H9 (cell line): ENCODE measurements at regions not wholly inside any gene's neighbourhood (a gene's known extent, or its start where the extent isn't known, plus 50 kb on each side); places are given as distances from the start of the nearest gene placed in this dataset.

Source experiments
- DNase-seq: peaks from one replicate; pipeline ENCODE4 v3.0.0-alpha.2; 2017
- H2AFZ ChIP-seq: one replicate; pipeline ENCODE4 v1.6.1; 2013; ENCODE audit warnings: mild to moderate bottlenecking, low read length, control low read depth, moderate library complexity
- H2AK5ac ChIP-seq: 2 replicates; pipeline ENCODE4 v1.6.1; 2013; ENCODE audit warnings: low read length, control low read depth, mixed read lengths; ENCODE audit not compliant: insufficient read length
- H2BK120ac ChIP-seq: one replicate; pipeline ENCODE4 v1.6.1; 2013; ENCODE audit warnings: low read depth, mild to moderate bottlenecking, low read length, control low read depth, inconsistent platforms; ENCODE audit not compliant: poor library complexity, severe bottlenecking
- H2BK12ac ChIP-seq: 2 replicates; pipeline ENCODE4 v1.6.1; 2013; ENCODE audit warnings: low read length, control low read depth, mixed read lengths, low read depth; ENCODE audit not compliant: insufficient read length
- H2BK15ac ChIP-seq: 2 replicates; pipeline ENCODE4 v1.6.1; 2013; ENCODE audit warnings: low read depth, low read length, control low read depth
- H2BK20ac ChIP-seq: one replicate; pipeline ENCODE4 v1.6.1; 2013; ENCODE audit warnings: low read depth, mild to moderate bottlenecking, low read length, control low read depth, inconsistent platforms; ENCODE audit not compliant: poor library complexity, severe bottlenecking
- H2BK5ac ChIP-seq: 2 replicates; pipeline ENCODE4 v1.6.1; 2013; ENCODE audit warnings: low read length, control low read depth, mixed read lengths; ENCODE audit not compliant: insufficient read length
- H3K14ac ChIP-seq: 2 replicates; pipeline ENCODE4 v1.6.1; 2013; ENCODE audit warnings: low read length, control low read depth; ENCODE audit not compliant: insufficient read depth
- H3K18ac ChIP-seq: 2 replicates; pipeline ENCODE4 v1.6.1; 2013; ENCODE audit warnings: low read depth, mild to moderate bottlenecking, mixed read lengths, low read length, control low read depth; ENCODE audit not compliant: insufficient read length
- H3K23ac ChIP-seq: 2 replicates; pipeline ENCODE4 v1.6.1; 2013; ENCODE audit warnings: low read length, control low read depth, mixed read lengths, low read depth; ENCODE audit not compliant: insufficient read length
- H3K23me2 ChIP-seq: 2 replicates; pipeline ENCODE4 v1.6.1; 2013; ENCODE audit warnings: low read depth, mild to moderate bottlenecking, mixed read lengths, low read length, control low read depth; ENCODE audit not compliant: insufficient read length, poor library complexity, severe bottlenecking
- H3K27ac ChIP-seq: 2 replicates; pipeline ENCODE4 v1.5.1; 2013; ENCODE audit warnings: low read length, control low read depth, mixed read lengths, low read depth; ENCODE audit not compliant: insufficient read length
- H3K27me3 ChIP-seq: 2 replicates; pipeline ENCODE4 v1.6.1; 2013; ENCODE audit warnings: low read length, control low read depth, inconsistent platforms; ENCODE audit not compliant: insufficient read depth
- H3K4ac ChIP-seq: 2 replicates; pipeline ENCODE4 v1.6.1; 2013; ENCODE audit warnings: low read depth, mild to moderate bottlenecking, control low read depth, inconsistent platforms, low read length, moderate library complexity
- H3K4me1 ChIP-seq: 2 replicates; pipeline ENCODE4 v1.6.1; 2013; ENCODE audit warnings: low read length, control low read depth, inconsistent platforms; ENCODE audit not compliant: insufficient read depth
- H3K4me2 ChIP-seq: 2 replicates; pipeline ENCODE4 v1.6.1; 2013; ENCODE audit warnings: low read length, control low read depth, mixed read lengths; ENCODE audit not compliant: insufficient read length, insufficient read depth
- H3K56ac ChIP-seq: 2 replicates; pipeline ENCODE4 v1.6.1; 2013; ENCODE audit warnings: low read depth, mild to moderate bottlenecking, mixed read lengths, low read length, control low read depth; ENCODE audit not compliant: insufficient read length
- H3K79me1 ChIP-seq: 2 replicates; pipeline ENCODE4 v1.6.1; 2013; ENCODE audit warnings: low read depth, mild to moderate bottlenecking, moderate library complexity, low read length, control low read depth, inconsistent platforms; ENCODE audit not compliant: insufficient read depth, poor library complexity, severe bottlenecking
- H3K79me2 ChIP-seq: 2 replicates; pipeline ENCODE4 v1.6.1; 2013; ENCODE audit warnings: low read length, control low read depth, inconsistent platforms; ENCODE audit not compliant: insufficient read depth
- H3K9ac ChIP-seq: 2 replicates; pipeline ENCODE4 v1.6.1; 2013; ENCODE audit warnings: low read length, control low read depth, mixed read lengths; ENCODE audit not compliant: insufficient read length; ENCODE audit errors: extremely low read depth
- H3K9me3 ChIP-seq: one replicate; pipeline ENCODE4 v1.6.1; 2013; ENCODE audit warnings: low read depth, low read length, inconsistent platforms; ENCODE audit not compliant: control insufficient read depth
- H3T11ph ChIP-seq: one replicate; pipeline ENCODE4 v1.6.1; 2013; ENCODE audit warnings: mild to moderate bottlenecking, low read length, control low read depth, inconsistent platforms
- H4K20me1 ChIP-seq: one replicate; pipeline ENCODE4 v1.6.1; 2013; ENCODE audit not compliant: control insufficient read depth, insufficient read length, insufficient read depth
- H4K5ac ChIP-seq: 2 replicates; pipeline ENCODE4 v1.6.1; 2013; ENCODE audit warnings: low read depth, mild to moderate bottlenecking, mixed read lengths, low read length, control low read depth; ENCODE audit not compliant: insufficient read length
- H4K8ac ChIP-seq: replicated peaks from 2 replicates; pipeline ENCODE4 v1.6.1; 2013; ENCODE audit warnings: low read length, control low read depth, mixed read lengths, low read depth; ENCODE audit not compliant: insufficient read length
- H4K91ac ChIP-seq: 2 replicates; pipeline ENCODE4 v1.6.1; 2013; ENCODE audit warnings: low read depth, mild to moderate bottlenecking, moderate library complexity, mixed read lengths, low read length, control low read depth; ENCODE audit not compliant: insufficient read length
- H3K27ac Mint-ChIP-seq, 3 experiments: 2 replicates in 2 of 3; 3 replicates in 1 of 3; pipeline ENCODE4 v1.8.0; 2020 to 2021; ENCODE audit warnings: mixed read lengths in 3 of 3, mild to moderate bottlenecking in 1 of 3, moderate library complexity in 1 of 3
- H3K27me3 Mint-ChIP-seq: 2 replicates; pipeline ENCODE4 v1.8.0; 2021; ENCODE audit warnings: low read depth, mild to moderate bottlenecking, moderate library complexity, mixed read lengths
- H3K36me3 Mint-ChIP-seq, 3 experiments: 2 replicates in 2 of 3; 3 replicates in 1 of 3; pipeline ENCODE4 v1.8.0; 2020 to 2021; ENCODE audit warnings: low read depth in 3 of 3, mixed read lengths in 3 of 3; ENCODE audit not compliant: insufficient read depth in 1 of 3
- H3K4me1 Mint-ChIP-seq, 2 experiments: 2 replicates each; pipeline ENCODE4 v1.8.0; 2020; ENCODE audit warnings: mixed read lengths in 2 of 2
- H3K4me3 Mint-ChIP-seq, 2 experiments: 2 replicates in 1 of 2; 3 replicates in 1 of 2; pipeline ENCODE4 v1.8.0; 2020 to 2021; ENCODE audit warnings: mild to moderate bottlenecking in 2 of 2, mixed read lengths in 2 of 2, moderate library complexity in 1 of 2
- H3K9me3 Mint-ChIP-seq, 2 experiments: 2 replicates in 1 of 2; 3 replicates in 1 of 2; pipeline ENCODE4 v1.8.0; 2020; ENCODE audit warnings: mild to moderate bottlenecking in 2 of 2, mixed read lengths in 2 of 2, moderate library complexity in 1 of 2
- CTCF ChIP-seq: fragments of 200-600 bp; sonication (generic); conservative IDR thresholded peaks from 3 replicates; pipeline ENCODE4 v1.8.0; 2021; ENCODE audit warnings: antibody characterized with exemption, mild to moderate bottlenecking
- WGBS: extraction: QIAGEN DNeasy Blood & Tissue Kit; methylation state at CpG from one replicate; pipeline ENCODE4 v1.1.7; 2013; ENCODE audit warnings: missing lambda C conversion rate, low lambda C conversion rate, mixed read lengths; ENCODE audit not compliant: insufficient read length; ENCODE audit errors: extremely low coverage; 5-methylcytosine and 5-hydroxymethylcytosine counted together

- no CpG with 5 or more reads among the region's 1 CpG for WGBS
- Mint-ChIP-seq H3K27me3 (no peaks in the 10 kb centered on the region), H3K27ac (no peak overlapping the region)
Measured at GRCh38 chr12:38490941-38491340, 174.4 kb downstream of the ALG10B start.

More at GRCh38 chr12:38490941-38491340, 174.4 kb downstream of the ALG10B start:
- Histone ChIP-seq H2BK5ac (no peak overlapping the region), H3K79me2 (no peaks in the 10 kb centered on the region), H2AK5ac (no peak overlapping the region), H2BK120ac (no peak overlapping the region), H3K23ac (no peak overlapping the region), H3T11ph (no peak overlapping the region), H3K9ac (no peak overlapping the region), H3K14ac (no peak overlapping the region), H3K27ac (no peak overlapping the region), H3K4me1 (no peaks in the 10 kb centered on the region; the same call in 1 of the 2 replicates), H3K4me2 (no peak overlapping the region), H4K20me1 (no peaks in the 10 kb centered on the region), H2BK15ac (no peak overlapping the region), H2AFZ (no peak overlapping the region), H4K5ac (no peak overlapping the region), H3K27me3 (no peaks in the 10 kb centered on the region), H3K9me3 (no peaks in the 10 kb centered on the region), H2BK20ac (no peak overlapping the region), H3K56ac (no peak overlapping the region), H3K4ac (no peak overlapping the region), H4K8ac (no peak overlapping the region), H2BK12ac (no peak overlapping the region), H3K79me1 (no peaks in the 10 kb centered on the region), H3K18ac (no peak overlapping the region), H3K23me2 (no peaks in the 10 kb centered on the region), H4K91ac (no peak overlapping the region)
- peaks cover 2 to 3% of the 10 kb centered on the region in 2 experiments; a peak in 3 of 5 replicates for H3K9me3 Mint-ChIP-seq
- no peak overlapping the region for H3K4me3 Mint-ChIP-seq
- TF ChIP-seq CTCF: no peak
- H3K4me1 Mint-ChIP-seq: peaks cover 13 to 15% of the 10 kb centered on the region in 2 experiments
- no peaks in the 10 kb centered on the region; a peak in 1 of 7 replicates for H3K36me3 Mint-ChIP-seq
- no peak for DNase-seq
